IMR-90 (cell line): ENCODE measurements at regions not wholly inside any gene's neighbourhood (a gene's known extent, or its start where the extent isn't known, plus 50 kb on each side); places are given as distances from the start of the nearest gene placed in this dataset.

Source experiments
- ATAC-seq: fragments of 200-7000 bp; cut with Tn5 transposase; 2 replicates; pipeline ENCODE4 v1.9.1; 2020; ENCODE audit warnings: low read depth, mild to moderate bottlenecking, moderate library complexity
- BruUV-seq: library from RNA; stranded (reverse); fragments of 400-500 nt; replicated peaks from 2 replicates; lab custom pipeline; 2021; lab: Mats Ljungman, UMichigan
- CTCF ChIA-PET: fragments of 300-600 bp; formaldehyde crosslinking; extraction: SDS; loops from one replicate; lab custom pipeline; 2021; ENCODE audit warnings: antibody characterized with exemption; lab: Yijun Ruan, JAX
- POLR2A ChIA-PET: fragments of 300-600 bp; sonication (Branson Sonifier 250); formaldehyde crosslinking; loops from one replicate; lab custom pipeline; 2022; ENCODE audit warnings: antibody characterized with exemption; ENCODE audit not compliant: unreplicated experiment; lab: Charles Lee
- DNase-seq: peaks from one replicate; pipeline ENCODE4 v3.0.0; 2013
- H2AFZ ChIP-seq: replicated peaks from 2 replicates; pipeline ENCODE3; 2013; ENCODE audit warnings: low read length, mild to moderate bottlenecking; ENCODE audit not compliant: poor library complexity
- H2AK5ac ChIP-seq: 2 replicates; pipeline ENCODE4 v1.6.1; 2013; ENCODE audit warnings: low read depth, low read length, inconsistent platforms
- H2AK9ac ChIP-seq: replicated peaks from 2 replicates; pipeline ENCODE3; 2013; ENCODE audit warnings: mild to moderate bottlenecking, low read depth, low read length, moderate library complexity; ENCODE audit not compliant: poor library complexity
- H2BK120ac ChIP-seq: 2 replicates; pipeline ENCODE4 v1.6.1; 2013; ENCODE audit warnings: low read depth, low read length, inconsistent platforms
- H2BK15ac ChIP-seq: 3 replicates; pipeline ENCODE4 v1.6.1; 2013; ENCODE audit warnings: low read depth, low read length, inconsistent platforms
- H2BK20ac ChIP-seq: 2 replicates; pipeline ENCODE4 v1.6.1; 2013; ENCODE audit warnings: low read depth, mild to moderate bottlenecking, inconsistent platforms, low read length, moderate library complexity
- H2BK5ac ChIP-seq: 2 replicates; pipeline ENCODE4 v1.6.1; 2013; ENCODE audit warnings: mild to moderate bottlenecking, low read depth, low read length, inconsistent platforms; ENCODE audit not compliant: poor library complexity, severe bottlenecking
- H3K14ac ChIP-seq: replicated peaks from 2 replicates; pipeline ENCODE4 v1.6.1; 2013; ENCODE audit warnings: low read depth, low read length, inconsistent platforms
- H3K18ac ChIP-seq: 2 replicates; pipeline ENCODE4 v1.6.1; 2013; ENCODE audit warnings: low read depth, low read length, control low read depth
- H3K23ac ChIP-seq: 2 replicates; pipeline ENCODE4 v1.6.1; 2013; ENCODE audit warnings: low read depth, low read length, inconsistent platforms
- H3K27ac ChIP-seq: 2 replicates; pipeline ENCODE4 v1.5.1; 2013; ENCODE audit warnings: mild to moderate bottlenecking, control low read depth, low read length; ENCODE audit not compliant: insufficient read depth
- H3K27me3 ChIP-seq: 2 replicates; pipeline ENCODE4 v1.6.1; 2013; ENCODE audit warnings: low read length; ENCODE audit not compliant: control insufficient read depth, insufficient read depth
- H3K36me3 ChIP-seq: 2 replicates; pipeline ENCODE4 v1.6.1; 2013; ENCODE audit warnings: low read length, mixed read lengths; ENCODE audit not compliant: control insufficient read depth, insufficient read depth
- H3K4ac ChIP-seq: 2 replicates; pipeline ENCODE4 v1.6.1; 2013; ENCODE audit warnings: low read depth, low read length, inconsistent platforms
- H3K4me1 ChIP-seq: 2 replicates; pipeline ENCODE4 v1.6.1; 2013; ENCODE audit warnings: low read length, mixed read lengths; ENCODE audit not compliant: control insufficient read depth, insufficient read depth
- H3K4me2 ChIP-seq: 2 replicates; pipeline ENCODE4 v1.6.1; 2013; ENCODE audit warnings: low read depth, mild to moderate bottlenecking, control low read depth, low read length, moderate library complexity
- H3K4me3 ChIP-seq: 2 replicates; pipeline ENCODE4 v1.5.1; 2013; ENCODE audit warnings: low read depth, mild to moderate bottlenecking, control low read depth, low read length, moderate library complexity; ENCODE audit not compliant: insufficient read depth
- H3K56ac ChIP-seq: 2 replicates; pipeline ENCODE4 v1.6.1; 2013; ENCODE audit warnings: low read length, inconsistent platforms; ENCODE audit not compliant: insufficient read depth; ENCODE audit errors: extremely low read depth
- H3K79me1 ChIP-seq, 2 experiments: 2 replicates each; pipeline ENCODE4 v1.6.1; 2013; ENCODE audit warnings: low read length in 2 of 2, inconsistent platforms in 1 of 2, low read depth in 1 of 2
- H3K9ac ChIP-seq: 2 replicates; pipeline ENCODE4 v1.6.1; 2013; ENCODE audit warnings: low read depth, low read length, control low read depth
- H3K9me1 ChIP-seq: 2 replicates; pipeline ENCODE4 v1.6.1; 2013; ENCODE audit warnings: low read length, inconsistent platforms; ENCODE audit not compliant: insufficient read depth
- H3K9me3 ChIP-seq: 2 replicates; pipeline ENCODE4 v1.6.1; 2013; ENCODE audit warnings: low read length; ENCODE audit not compliant: control insufficient read depth, insufficient read depth
- H4K20me1 ChIP-seq: 2 replicates; pipeline ENCODE4 v1.6.1; 2013; ENCODE audit warnings: low read length, inconsistent platforms; ENCODE audit not compliant: insufficient read depth
- H4K5ac ChIP-seq: 2 replicates; pipeline ENCODE4 v1.6.1; 2013; ENCODE audit warnings: mild to moderate bottlenecking, low read depth, low read length, control low read depth
- H4K8ac ChIP-seq, 2 experiments: 2 replicates each; pipeline ENCODE4 v1.6.1; 2013; ENCODE audit warnings: low read depth in 2 of 2, low read length in 2 of 2, control low read depth in 1 of 2, inconsistent platforms in 1 of 2
- H4K91ac ChIP-seq: 2 replicates; pipeline ENCODE4 v1.6.1; 2013; ENCODE audit warnings: low read depth, low read length, inconsistent platforms; ENCODE audit not compliant: insufficient read depth
- BHLHE40 ChIP-seq: fragments of 150-350 bp; IDR thresholded peaks from 2 replicates; pipeline ENCODE4 v1.6.1; 2016; ENCODE audit warnings: mild to moderate bottlenecking, low read depth, low read length
- CEBPB ChIP-seq: IDR thresholded peaks from 2 replicates; pipeline ENCODE4 v1.6.1; 2012; ENCODE audit warnings: low read depth, low read length, improper control_type of control experiment
- CHD1 ChIP-seq: IDR thresholded peaks from 2 replicates; pipeline ENCODE4 v1.6.1; 2012; ENCODE audit warnings: low read depth, low read length, improper control_type of control experiment
- FOS ChIP-seq: fragments of 150-350 bp; IDR thresholded peaks from 2 replicates; pipeline ENCODE4 v1.6.1; 2016; ENCODE audit warnings: low read depth, low read length
- MAFK ChIP-seq: IDR thresholded peaks from 2 replicates; pipeline ENCODE4 v1.6.1; 2012; ENCODE audit warnings: low read depth, low read length, improper control_type of control experiment
- MAZ ChIP-seq: IDR thresholded peaks from 2 replicates; pipeline ENCODE4 v1.6.1; 2012; ENCODE audit warnings: low read depth, mild to moderate bottlenecking, low read length, improper control_type of control experiment, moderate library complexity, borderline replicate concordance
- MXI1 ChIP-seq: IDR thresholded peaks from 2 replicates; pipeline ENCODE4 v1.6.1; 2012; ENCODE audit warnings: low read depth, mild to moderate bottlenecking, low read length, moderate library complexity, borderline replicate concordance
- NFE2L2 ChIP-seq: fragments of 150-350 bp; IDR thresholded peaks from 2 replicates; pipeline ENCODE4 v1.6.1; 2016; ENCODE audit warnings: low read depth, mild to moderate bottlenecking, low read length
- POLR2A ChIP-seq: IDR thresholded peaks from 2 replicates; pipeline ENCODE4 v1.6.1; 2012; ENCODE audit warnings: mild to moderate bottlenecking, low read depth, low read length
- RAD21 ChIP-seq: IDR thresholded peaks from 2 replicates; pipeline ENCODE4 v1.6.1; 2012; ENCODE audit warnings: low read length, improper control_type of control experiment
- RCOR1 ChIP-seq: IDR thresholded peaks from 2 replicates; pipeline ENCODE4 v1.6.1; 2012; ENCODE audit warnings: mild to moderate bottlenecking, low read length, improper control_type of control experiment; ENCODE audit not compliant: insufficient replicate concordance
- RFX5 ChIP-seq: IDR thresholded peaks from 2 replicates; pipeline ENCODE4 v1.8.0; 2012; ENCODE audit warnings: low read depth, mild to moderate bottlenecking, low read length, moderate library complexity
- SMC3 ChIP-seq: fragments of 150-350 bp; IDR thresholded peaks from 2 replicates; pipeline ENCODE4 v1.6.1; 2016; ENCODE audit warnings: low read depth, mild to moderate bottlenecking, antibody characterized with exemption, low read length, moderate library complexity
- USF2 ChIP-seq: fragments of 150-350 bp; IDR thresholded peaks from 2 replicates; pipeline ENCODE4 v1.6.1; 2017; ENCODE audit warnings: mild to moderate bottlenecking, antibody characterized with exemption, low read length, low read depth
- WGBS, 2 experiments: methylation state at CpG; one replicate each; pipeline versions ENCODE4 v1.1.5 to v1.1.7; 2013; ENCODE audit warnings: missing lambda C conversion rate in 2 of 2; ENCODE audit not compliant: insufficient read length in 1 of 2; ENCODE audit errors: extremely low coverage in 2 of 2; 5-methylcytosine and 5-hydroxymethylcytosine counted together
- dilution Hi-C: fragments of 300-500 bp; cut with HindIII; formaldehyde crosslinking; loops from one replicate; pipeline ENCODE4 v1.14.3; 2018; ENCODE audit warnings: low sequenced_read_pairs; ENCODE audit not compliant: unreplicated experiment
- in situ Hi-C: fragments of 300-500 bp; cut with MboI; formaldehyde crosslinking; loops from 3 replicates; pipeline ENCODE4 v1.14.3; 2019; ENCODE audit warnings: low sequenced_read_pairs, inconsistent platforms, mixed read lengths
- intact Hi-C: fragments of 100-400 bp; cut with micrococcal nuclease; formaldehyde crosslinking; loops from 2 replicates; pipeline ENCODE4 v1.10.0; 2022
- TF ChIP-seq, protein P1 (sequence below): fragments of 150-350 bp; IDR thresholded peaks from 2 replicates; pipeline ENCODE4 v1.6.1; 2016; ENCODE audit warnings: low read depth, mild to moderate bottlenecking, low read length, moderate library complexity, borderline replicate concordance
- TF ChIP-seq, protein P2 (sequence below): conservative IDR thresholded peaks from 2 replicates; pipeline ENCODE4 v1.5.1; 2012; ENCODE audit warnings: mild to moderate bottlenecking, low read depth, low read length, improper control_type of control experiment

DNA sequence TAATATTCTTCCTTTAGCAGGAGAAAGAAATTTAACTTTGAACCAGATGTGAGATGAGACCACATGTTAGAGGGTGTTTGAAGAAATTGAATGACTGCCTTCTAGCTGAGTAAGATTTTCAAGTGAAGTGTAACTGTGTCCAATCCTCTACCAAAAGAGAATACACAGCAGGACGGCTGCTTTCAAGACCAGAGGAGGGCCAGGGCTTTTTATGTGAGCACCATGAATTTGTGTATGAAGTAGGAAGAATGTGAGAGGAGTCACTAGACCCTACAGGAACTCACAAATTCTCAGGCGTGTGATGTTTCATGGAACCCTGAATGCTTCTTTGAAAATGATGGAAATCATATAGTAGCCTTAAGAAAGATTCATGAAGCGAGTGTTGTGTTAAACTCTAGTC, 56.8 kb upstream of the SPACA1 start:
- no peak overlapping the region for H3K9ac ChIP-seq
- BruUV-seq = no TSS peak
- H2BK15ac ChIP-seq = no peak overlapping the region
- ChIA-PET POLR2A (no interaction called here), CTCF (no interaction called here)
- H3K4ac ChIP-seq = no peak overlapping the region
- no peaks in the 10 kb centered on the region for H3K9me3 ChIP-seq
- no peaks in the 10 kb centered on the region for H3K79me1 ChIP-seq
- H3K9me1 ChIP-seq = no peaks in the 10 kb centered on the region
- H3K36me3 ChIP-seq = no peaks in the 10 kb centered on the region
- no peak overlapping the region for H3K56ac ChIP-seq
- H3K27ac ChIP-seq = no peak overlapping the region
- H4K5ac ChIP-seq = no peak overlapping the region
- no CpG with 5 or more reads among the region's 3 CpGs for WGBS, 2 experiments
- H3K27me3 ChIP-seq = no peaks in the 10 kb centered on the region
- no peak overlapping the region for H4K8ac ChIP-seq
- H2AK9ac ChIP-seq = no peak overlapping the region
- dilution Hi-C loops = no loop called here
- no peak overlapping the region for H3K4me2 ChIP-seq
- H2BK5ac ChIP-seq = no peak overlapping the region
- no peak overlapping the region for H3K23ac ChIP-seq
- no peak overlapping the region for H2BK120ac ChIP-seq
- H3K4me3 ChIP-seq = no peak overlapping the region
- DNase-seq (no peak), ATAC-seq (no peak)
- H2AK5ac ChIP-seq = no peak overlapping the region
- intact Hi-C loops = no loop called here
- H2AFZ ChIP-seq = no peak overlapping the region
- H2BK20ac ChIP-seq = no peak overlapping the region
- H4K91ac ChIP-seq = no peak overlapping the region
- TF ChIP-seq POLR2A (no peak), RFX5 (no peak), CHD1 (no peak), RAD21 (no peak), MAZ (no peak), SMC3 (no peak), CEBPB (no peak), MXI1 (no peak), RCOR1 (no peak), BHLHE40 (no peak), MAFK (no peak), FOS (no peak), USF2 (no peak), NFE2L2 (no peak)
- TF ChIP-seq, protein P1, sequence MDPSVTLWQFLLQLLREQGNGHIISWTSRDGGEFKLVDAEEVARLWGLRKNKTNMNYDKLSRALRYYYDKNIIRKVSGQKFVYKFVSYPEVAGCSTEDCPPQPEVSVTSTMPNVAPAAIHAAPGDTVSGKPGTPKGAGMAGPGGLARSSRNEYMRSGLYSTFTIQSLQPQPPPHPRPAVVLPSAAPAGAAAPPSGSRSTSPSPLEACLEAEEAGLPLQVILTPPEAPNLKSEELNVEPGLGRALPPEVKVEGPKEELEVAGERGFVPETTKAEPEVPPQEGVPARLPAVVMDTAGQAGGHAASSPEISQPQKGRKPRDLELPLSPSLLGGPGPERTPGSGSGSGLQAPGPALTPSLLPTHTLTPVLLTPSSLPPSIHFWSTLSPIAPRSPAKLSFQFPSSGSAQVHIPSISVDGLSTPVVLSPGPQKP = no peak
- TF ChIP-seq, protein P2, sequence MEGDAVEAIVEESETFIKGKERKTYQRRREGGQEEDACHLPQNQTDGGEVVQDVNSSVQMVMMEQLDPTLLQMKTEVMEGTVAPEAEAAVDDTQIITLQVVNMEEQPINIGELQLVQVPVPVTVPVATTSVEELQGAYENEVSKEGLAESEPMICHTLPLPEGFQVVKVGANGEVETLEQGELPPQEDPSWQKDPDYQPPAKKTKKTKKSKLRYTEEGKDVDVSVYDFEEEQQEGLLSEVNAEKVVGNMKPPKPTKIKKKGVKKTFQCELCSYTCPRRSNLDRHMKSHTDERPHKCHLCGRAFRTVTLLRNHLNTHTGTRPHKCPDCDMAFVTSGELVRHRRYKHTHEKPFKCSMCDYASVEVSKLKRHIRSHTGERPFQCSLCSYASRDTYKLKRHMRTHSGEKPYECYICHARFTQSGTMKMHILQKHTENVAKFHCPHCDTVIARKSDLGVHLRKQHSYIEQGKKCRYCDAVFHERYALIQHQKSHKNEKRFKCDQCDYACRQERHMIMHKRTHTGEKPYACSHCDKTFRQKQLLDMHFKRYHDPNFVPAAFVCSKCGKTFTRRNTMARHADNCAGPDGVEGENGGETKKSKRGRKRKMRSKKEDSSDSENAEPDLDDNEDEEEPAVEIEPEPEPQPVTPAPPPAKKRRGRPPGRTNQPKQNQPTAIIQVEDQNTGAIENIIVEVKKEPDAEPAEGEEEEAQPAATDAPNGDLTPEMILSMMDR = no peak
- H4K20me1 ChIP-seq = no peaks in the 10 kb centered on the region
- in situ Hi-C loops = no loop called here
- H3K14ac ChIP-seq = no peak overlapping the region
- H3K4me1 ChIP-seq = no peaks in the 10 kb centered on the region
- no peak overlapping the region for H3K18ac ChIP-seq
